Breast epithelium (tissue), 4 donors: ENCODE measurements at regions not wholly inside any gene's neighbourhood (a gene's known extent, or its start where the extent isn't known, plus 50 kb on each side); places are given as distances from the start of the nearest gene placed in this dataset.

Experiments
- DNase-seq, 2 donors: peaks; one replicate each; pipeline ENCODE4 v3.0.0-alpha.2; 2019; ENCODE audit warnings: low spot score in 2 of 2
- H3K27ac ChIP-seq, 2 donors: fragments of 200-600 bp; sonication (generic) in 1 of 2; one replicate each; pipeline ENCODE4 v1.5.1; 2016 to 2019; ENCODE audit warnings: mild to moderate bottlenecking in 1 of 2
- H3K27me3 ChIP-seq, 2 donors: fragments of 200-600 bp; sonication (generic) in 1 of 2; one replicate each; pipeline versions ENCODE4 v1.5.1 to v1.6.0; 2017 to 2019; ENCODE audit warnings: control low read depth in 1 of 2, mild to moderate bottlenecking in 1 of 2
- H3K36me3 ChIP-seq: fragments of 200-600 bp; one replicate; pipeline ENCODE4 v1.5.1; 2019
- H3K4me1 ChIP-seq, 2 donors: fragments of 200-600 bp; sonication (generic); one replicate each; pipeline ENCODE4 v1.5.1; 2016 to 2019; ENCODE audit warnings: control low read depth in 1 of 2
- H3K4me3 ChIP-seq, 3 donors: fragments of 200-600 bp; sonication (generic); 1 replicate in 2 of 3; 2 replicates in 1 of 3; pipeline ENCODE4 v1.5.1; 2016 to 2019; ENCODE audit warnings: mild to moderate bottlenecking in 3 of 3, moderate library complexity in 2 of 3
- H3K9me3 ChIP-seq, 2 donors: fragments of 200-600 bp; sonication (generic) in 1 of 2; one replicate each; pipeline ENCODE4 v1.5.1; 2016 to 2019; ENCODE audit warnings: control low read depth in 1 of 2
- CTCF ChIP-seq, 3 donors: fragments of 450-650 bp; IDR thresholded peaks; one replicate each; pipeline ENCODE4 v1.5.1; 2016 to 2017; ENCODE audit warnings: antibody characterized with exemption in 3 of 3, mild to moderate bottlenecking in 3 of 3, moderate library complexity in 3 of 3
- POLR2A ChIP-seq: fragments of 450-650 bp; IDR thresholded peaks from one replicate; pipeline ENCODE4 v1.6.1; 2016; ENCODE audit warnings: antibody characterized with exemption, mild to moderate bottlenecking, moderate library complexity
- POLR2AphosphoS5 ChIP-seq, 3 donors: sonication (generic); formaldehyde crosslinking; IDR thresholded peaks; one replicate each; pipeline ENCODE4 v1.6.1; 2017; ENCODE audit warnings: antibody characterized with exemption in 3 of 3
- intact Hi-C: fragments of 100-400 bp; cut with DNase I; formaldehyde crosslinking; loops from one replicate; pipeline ENCODE4 v1.15.1; 2023; ENCODE audit warnings: low total_unique reads

GRCh38 chr13:50080203-50080910 is 65.1 kb downstream of the KCNRG start:
- Histone ChIP-seq H3K27me3 (peaks cover 0 to 8% of the 10 kb centered on the region in 2 donors), H3K27ac (peak overlapping the region; percentile 85), H3K9me3 (no peaks in the 10 kb centered on the region), H3K36me3 (no peaks in the 10 kb centered on the region), H3K4me1 (peaks cover 0 to 7% of the 10 kb centered on the region in 2 donors), H3K4me3 (peak overlapping the region; percentile 58 to 84 (median 78))
- TF ChIP-seq POLR2AphosphoS5 (IDR thresholded peaks at IDR 0.05): no peak
- TF ChIP-seq CTCF (IDR thresholded peaks at IDR 0.05): no peak
- intact Hi-C loops: loop anchor here (5.0 kb wide), 1 partner anchor 47 kb away; no protein-coding TSS in a partner anchor
- no peak for DNase-seq

- Histone ChIP-seq H3K36me3 (no peaks in the 10 kb centered on the region), H3K27me3 (peaks cover 0 to 8% of the 10 kb centered on the region in 2 donors), H3K4me3 (peak overlapping the region; percentile 58 to 84 (median 78)), H3K27ac (peak overlapping the region; percentile 85), H3K4me1 (peaks cover 0 to 7% of the 10 kb centered on the region in 2 donors), H3K9me3 (no peaks in the 10 kb centered on the region)
- peak in 1 of 2 donors; percentile 28 for DNase-seq
- intact Hi-C loops: loop anchor here (5.0 kb wide), 1 partner anchor 46 kb away; no protein-coding TSS in a partner anchor
- no peak for TF ChIP-seq CTCF (IDR thresholded peaks at IDR 0.05)
- TF ChIP-seq POLR2AphosphoS5 (IDR thresholded peaks at IDR 0.05): no peak
- no peak for TF ChIP-seq POLR2A
These were observed 65.9 kb downstream of the KCNRG start for GRCh38 chr13:50080911-50081678.

- Histone ChIP-seq H3K27me3 (peaks cover 0 to 8% of the 10 kb centered on the region in 2 donors), H3K36me3 (no peaks in the 10 kb centered on the region), H3K27ac (peak overlapping the region; percentile 85), H3K4me3 (peak overlapping the region; percentile 58 to 84 (median 78)), H3K4me1 (peaks cover 0 to 7% of the 10 kb centered on the region in 2 donors), H3K9me3 (no peaks in the 10 kb centered on the region)
- intact Hi-C loops: loop anchor here (5.0 kb wide), 1 partner anchor 45 kb away; no protein-coding TSS in a partner anchor
- TF ChIP-seq POLR2AphosphoS5 (IDR thresholded peaks at IDR 0.05) (peak; percentile 23 to 59 (median 54)), CTCF (IDR thresholded peaks at IDR 0.05) (no peak), POLR2A (no peak)
- DNase-seq: peak; percentile 98
These were observed 66.6 kb downstream of the KCNRG start for GRCh38 chr13:50081679-50082425.

GRCh38 chr13:50082426-50083281 is 67.4 kb downstream of the KCNRG start:
- peaks cover 0 to 7% of the 10 kb centered on the region in 2 donors for H3K4me1 ChIP-seq
- TF ChIP-seq CTCF (IDR thresholded peaks at IDR 0.05) (no peak), POLR2AphosphoS5 (IDR thresholded peaks at IDR 0.05) (no peak), POLR2A (no peak)
- H3K27ac ChIP-seq: peak overlapping the region; percentile 85
- intact Hi-C loops: loop anchor here (5.0 kb wide), 1 partner anchor 45 kb away; no protein-coding TSS in a partner anchor
- peak in 1 of 2 donors; percentile 54 for DNase-seq
- H3K27me3 ChIP-seq: peaks cover 0 to 8% of the 10 kb centered on the region in 2 donors
- H3K9me3 ChIP-seq: no peaks in the 10 kb centered on the region
- H3K4me3 ChIP-seq: peak overlapping the region; percentile 58 to 84 (median 78)
- no peaks in the 10 kb centered on the region for H3K36me3 ChIP-seq
